Parathyroid adenoma (tissue), 2 donors: ENCODE measurements at regions not wholly inside any gene's neighbourhood (a gene's known extent, or its start where the extent isn't known, plus 50 kb on each side); places are given as distances from the start of the nearest gene placed in this dataset.

Experiments
- H2AFZ ChIP-seq: fragments of 300-600 bp; sonication (generic); one replicate; pipeline ENCODE4 v1.7.0; 2017; ENCODE audit warnings: antibody characterized with exemption, mild to moderate bottlenecking
- H3K27ac ChIP-seq: fragments of 300-600 bp; sonication (generic); one replicate; pipeline ENCODE4 v1.7.0; 2017
- H3K27me3 ChIP-seq: fragments of 300-600 bp; sonication (generic); one replicate; pipeline ENCODE4 v1.7.0; 2017; ENCODE audit warnings: low read length; ENCODE audit not compliant: control insufficient read depth, insufficient read depth
- H3K36me3 ChIP-seq: fragments of 300-600 bp; sonication (generic); one replicate; pipeline ENCODE4 v1.7.0; 2017; ENCODE audit warnings: low read length; ENCODE audit not compliant: control insufficient read depth, insufficient read depth
- H3K4me1 ChIP-seq: fragments of 300-600 bp; sonication (generic); one replicate; pipeline ENCODE4 v1.7.0; 2017; ENCODE audit warnings: control low read depth
- H3K4me2 ChIP-seq: fragments of 300-600 bp; sonication (generic); one replicate; pipeline ENCODE4 v1.7.0; 2017; ENCODE audit warnings: low read length
- H3K4me3 ChIP-seq: fragments of 300-600 bp; sonication (generic); one replicate; pipeline ENCODE4 v1.7.0; 2017; ENCODE audit warnings: low read depth, low read length
- H3K79me2 ChIP-seq: fragments of 300-600 bp; sonication (generic); one replicate; pipeline ENCODE4 v1.7.0; 2017; ENCODE audit warnings: control low read depth
- H3K9ac ChIP-seq: fragments of 300-600 bp; sonication (generic); one replicate; pipeline ENCODE4 v1.7.0; 2017; ENCODE audit warnings: mild to moderate bottlenecking
- H3K9me3 ChIP-seq: fragments of 300-600 bp; sonication (generic); one replicate; pipeline ENCODE4 v1.7.0; 2017; ENCODE audit warnings: low read length; ENCODE audit not compliant: control insufficient read depth
- TF ChIP-seq, protein P1 (sequence below): fragments of 300-600 bp; sonication (generic); IDR thresholded peaks from one replicate; pipeline ENCODE4 v1.7.0; 2017; ENCODE audit warnings: antibody characterized with exemption, mild to moderate bottlenecking
- donor health status: primary hyperparathyroidism.

DNA sequence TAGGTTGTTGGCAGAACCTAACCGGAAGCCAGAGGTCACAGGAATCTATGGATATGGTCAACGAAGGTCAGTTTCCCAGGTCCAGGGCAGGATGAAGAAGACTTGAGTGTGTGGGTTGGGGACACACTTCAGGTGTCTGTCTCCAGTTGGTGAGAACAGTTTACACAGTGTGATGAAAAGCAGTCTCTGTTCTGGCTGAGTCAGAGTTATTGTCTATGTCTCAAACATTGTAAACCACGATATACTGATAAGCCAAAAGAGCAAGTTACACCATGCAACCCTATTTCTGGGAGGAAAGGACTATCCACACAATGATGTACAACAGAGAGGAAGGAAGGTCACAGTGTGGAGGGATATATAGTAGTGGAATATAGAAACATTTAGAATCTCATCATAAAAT lies 187.1 kb upstream of the C1QTNF7 start:
- H2AFZ ChIP-seq, result no peak overlapping the region
- no peaks in the 10 kb centered on the region for H3K79me2 ChIP-seq
- H3K4me1 ChIP-seq, result peaks cover 17% of the 10 kb centered on the region
- no peaks in the 10 kb centered on the region for H3K9me3 ChIP-seq
- H3K9ac ChIP-seq, result no peak overlapping the region
- no peaks in the 10 kb centered on the region for H3K36me3 ChIP-seq
- TF ChIP-seq, protein P1, sequence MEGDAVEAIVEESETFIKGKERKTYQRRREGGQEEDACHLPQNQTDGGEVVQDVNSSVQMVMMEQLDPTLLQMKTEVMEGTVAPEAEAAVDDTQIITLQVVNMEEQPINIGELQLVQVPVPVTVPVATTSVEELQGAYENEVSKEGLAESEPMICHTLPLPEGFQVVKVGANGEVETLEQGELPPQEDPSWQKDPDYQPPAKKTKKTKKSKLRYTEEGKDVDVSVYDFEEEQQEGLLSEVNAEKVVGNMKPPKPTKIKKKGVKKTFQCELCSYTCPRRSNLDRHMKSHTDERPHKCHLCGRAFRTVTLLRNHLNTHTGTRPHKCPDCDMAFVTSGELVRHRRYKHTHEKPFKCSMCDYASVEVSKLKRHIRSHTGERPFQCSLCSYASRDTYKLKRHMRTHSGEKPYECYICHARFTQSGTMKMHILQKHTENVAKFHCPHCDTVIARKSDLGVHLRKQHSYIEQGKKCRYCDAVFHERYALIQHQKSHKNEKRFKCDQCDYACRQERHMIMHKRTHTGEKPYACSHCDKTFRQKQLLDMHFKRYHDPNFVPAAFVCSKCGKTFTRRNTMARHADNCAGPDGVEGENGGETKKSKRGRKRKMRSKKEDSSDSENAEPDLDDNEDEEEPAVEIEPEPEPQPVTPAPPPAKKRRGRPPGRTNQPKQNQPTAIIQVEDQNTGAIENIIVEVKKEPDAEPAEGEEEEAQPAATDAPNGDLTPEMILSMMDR, result no peak
- H3K4me3 ChIP-seq, result no peak overlapping the region
- no peak overlapping the region for H3K27ac ChIP-seq
- H3K27me3 ChIP-seq, result no peaks in the 10 kb centered on the region
- H3K4me2 ChIP-seq, result no peak overlapping the region

DNA sequence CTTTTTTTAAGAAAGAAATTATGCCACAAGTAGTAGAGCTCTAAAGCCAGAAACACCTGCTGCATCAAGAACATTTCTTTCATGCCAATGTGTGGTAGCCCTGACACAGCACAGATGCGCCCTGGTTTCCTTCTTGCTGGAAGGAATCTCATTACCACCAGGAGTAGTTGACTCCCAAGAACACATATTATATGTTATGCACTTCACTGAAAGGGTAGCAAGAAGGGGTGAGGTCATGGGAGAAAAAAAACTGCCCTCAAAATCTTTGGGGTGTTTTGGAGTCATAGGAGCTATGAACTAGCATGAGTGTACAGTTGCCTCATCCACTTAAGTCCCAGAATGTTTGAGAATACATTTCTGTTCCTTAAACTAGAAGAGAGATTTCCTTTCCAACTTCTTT lies 185.8 kb upstream of the C1QTNF7 start:
- TF ChIP-seq, protein P1, result no peak
- Histone ChIP-seq H3K4me1 (peaks cover 19% of the 10 kb centered on the region), H3K27ac (no peak overlapping the region), H3K79me2 (no peaks in the 10 kb centered on the region), H3K36me3 (no peaks in the 10 kb centered on the region), H3K9me3 (no peaks in the 10 kb centered on the region), H2AFZ (no peak overlapping the region), H3K4me3 (no peak overlapping the region), H3K27me3 (no peaks in the 10 kb centered on the region), H3K9ac (no peak overlapping the region), H3K4me2 (no peak overlapping the region)

DNA sequence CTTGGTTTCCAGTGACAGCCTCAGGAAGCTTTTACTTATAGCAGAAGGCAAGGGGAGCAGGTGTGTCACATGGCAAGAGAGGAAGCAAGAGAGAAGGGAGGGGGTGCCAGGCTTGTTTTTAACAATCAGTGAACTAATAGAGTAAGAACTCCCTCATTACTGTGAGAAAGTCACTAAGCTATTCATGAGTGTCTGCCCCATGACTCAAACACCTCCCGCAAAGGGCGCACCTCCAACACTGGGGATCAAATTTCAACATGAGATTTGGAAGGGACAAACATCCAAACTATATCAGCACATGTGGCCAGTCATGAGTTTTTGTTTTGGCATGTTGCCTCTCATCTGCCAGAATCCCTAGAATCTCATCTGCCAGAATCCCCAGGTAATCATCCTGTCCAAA lies 183.5 kb upstream of the C1QTNF7 start:
- Histone ChIP-seq H3K27me3 (no peaks in the 10 kb centered on the region), H3K79me2 (no peaks in the 10 kb centered on the region), H3K4me2 (no peak overlapping the region), H3K9ac (no peak overlapping the region), H2AFZ (no peak overlapping the region), H3K4me1 (peaks cover 12% of the 10 kb centered on the region), H3K9me3 (no peaks in the 10 kb centered on the region), H3K36me3 (no peaks in the 10 kb centered on the region), H3K4me3 (no peak overlapping the region), H3K27ac (no peak overlapping the region)
- TF ChIP-seq, protein P1, result no peak

DNA sequence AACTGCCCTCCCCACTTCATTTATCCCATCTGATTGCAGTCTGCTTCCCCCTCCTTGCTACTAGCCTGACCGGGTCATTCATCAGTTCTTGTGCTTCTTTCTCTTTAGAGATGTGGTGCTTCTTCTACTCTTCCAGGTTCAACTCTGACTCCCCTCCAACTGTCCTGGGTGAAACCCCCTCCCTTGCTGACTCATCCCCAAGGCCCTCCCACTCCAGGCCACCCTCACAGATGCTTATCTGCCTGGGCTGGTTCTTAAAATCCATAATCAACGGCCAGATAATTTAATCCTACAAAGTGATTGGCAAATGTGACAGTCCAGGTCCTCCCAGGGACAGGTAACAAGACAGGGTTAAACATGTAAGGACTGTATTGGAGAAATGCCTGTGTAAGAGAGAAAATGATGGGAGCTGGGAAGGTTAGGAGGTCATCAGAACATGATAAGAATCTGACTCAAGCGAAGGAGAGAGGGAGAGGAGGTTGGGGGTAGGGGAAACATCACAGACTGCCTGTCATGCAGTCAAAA lies 182.8 kb upstream of the C1QTNF7 start:
- Histone ChIP-seq H3K4me3 (no peak overlapping the region), H3K4me2 (no peak overlapping the region), H2AFZ (peak overlapping the region; percentile 5), H3K27ac (no peak overlapping the region), H3K9ac (no peak overlapping the region), H3K79me2 (no peaks in the 10 kb centered on the region), H3K36me3 (no peaks in the 10 kb centered on the region), H3K4me1 (peaks cover 12% of the 10 kb centered on the region), H3K27me3 (no peaks in the 10 kb centered on the region), H3K9me3 (no peaks in the 10 kb centered on the region)
- TF ChIP-seq, protein P1, result no peak

DNA sequence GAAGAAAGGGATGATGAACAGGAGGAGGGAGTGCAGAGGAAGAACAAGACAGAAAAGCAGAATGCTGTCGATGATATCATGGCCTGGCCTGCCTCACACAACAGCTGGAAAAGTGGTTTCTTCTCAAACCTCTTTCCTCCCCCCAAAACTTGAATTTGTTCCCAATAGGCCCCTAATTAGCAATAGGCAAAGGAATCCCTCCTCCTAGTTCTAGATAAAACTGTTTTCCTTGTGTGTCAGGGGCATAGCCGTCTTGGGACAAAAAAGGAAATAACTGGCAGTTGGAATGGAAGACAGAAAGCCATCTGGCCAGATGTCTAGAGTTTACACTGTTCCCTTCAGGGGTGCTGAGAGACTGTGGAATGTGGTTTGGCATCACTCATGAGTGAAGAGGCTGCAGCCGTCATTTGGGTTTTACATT lies 177.8 kb upstream of the C1QTNF7 start:
- Histone ChIP-seq H3K4me2 (no peak overlapping the region), H2AFZ (no peak overlapping the region), H3K36me3 (no peaks in the 10 kb centered on the region), H3K4me3 (no peak overlapping the region), H3K27me3 (no peaks in the 10 kb centered on the region), H3K27ac (no peak overlapping the region), H3K9me3 (no peaks in the 10 kb centered on the region), H3K79me2 (no peaks in the 10 kb centered on the region), H3K9ac (no peak overlapping the region), H3K4me1 (peaks cover 5% of the 10 kb centered on the region)
- TF ChIP-seq, protein P1, result no peak
